ENCODE measurements at regions not wholly inside any gene's neighbourhood (a gene's known extent, or its start where the extent isn't known, plus 50 kb on each side); places are given as distances from the start of the nearest gene placed in this dataset.

DNA sequence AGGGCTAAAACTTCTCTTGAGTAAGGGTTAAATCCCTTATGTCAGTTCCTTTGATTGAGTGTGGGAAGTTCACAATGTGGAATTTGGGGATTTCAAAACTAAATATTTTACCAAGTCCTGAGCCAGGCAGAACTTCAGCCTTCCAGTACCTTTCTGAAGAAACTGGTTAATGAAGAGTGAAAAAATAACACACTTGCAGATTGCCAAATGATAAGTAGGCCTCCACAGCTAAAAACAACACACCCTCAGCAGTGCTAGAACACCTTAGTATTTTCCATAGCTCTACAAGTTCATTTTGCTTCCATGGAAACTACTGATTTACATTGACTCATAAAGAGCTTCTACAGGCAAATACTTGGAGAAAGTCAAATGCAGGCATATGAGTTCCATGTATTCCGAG, 326.8 kb downstream of the ZNF674 start:
- TF ChIP-seq, protein P1, sequence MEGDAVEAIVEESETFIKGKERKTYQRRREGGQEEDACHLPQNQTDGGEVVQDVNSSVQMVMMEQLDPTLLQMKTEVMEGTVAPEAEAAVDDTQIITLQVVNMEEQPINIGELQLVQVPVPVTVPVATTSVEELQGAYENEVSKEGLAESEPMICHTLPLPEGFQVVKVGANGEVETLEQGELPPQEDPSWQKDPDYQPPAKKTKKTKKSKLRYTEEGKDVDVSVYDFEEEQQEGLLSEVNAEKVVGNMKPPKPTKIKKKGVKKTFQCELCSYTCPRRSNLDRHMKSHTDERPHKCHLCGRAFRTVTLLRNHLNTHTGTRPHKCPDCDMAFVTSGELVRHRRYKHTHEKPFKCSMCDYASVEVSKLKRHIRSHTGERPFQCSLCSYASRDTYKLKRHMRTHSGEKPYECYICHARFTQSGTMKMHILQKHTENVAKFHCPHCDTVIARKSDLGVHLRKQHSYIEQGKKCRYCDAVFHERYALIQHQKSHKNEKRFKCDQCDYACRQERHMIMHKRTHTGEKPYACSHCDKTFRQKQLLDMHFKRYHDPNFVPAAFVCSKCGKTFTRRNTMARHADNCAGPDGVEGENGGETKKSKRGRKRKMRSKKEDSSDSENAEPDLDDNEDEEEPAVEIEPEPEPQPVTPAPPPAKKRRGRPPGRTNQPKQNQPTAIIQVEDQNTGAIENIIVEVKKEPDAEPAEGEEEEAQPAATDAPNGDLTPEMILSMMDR (IDR thresholded peaks at IDR 0.05), result no peak
- Mint-ChIP-seq H3K4me1 (no peaks in the 10 kb centered on the region), H3K9me3 (peaks cover 30% of the 10 kb centered on the region), H3K27ac (no peak overlapping the region), H3K27me3 (ENCODE audit: low read depth, poor library complexity) (no peaks in the 10 kb centered on the region), H3K4me3 (no peak overlapping the region), H3K36me3 (ENCODE audit: low read depth) (no peaks in the 10 kb centered on the region)
- DNase-seq, result no peak

DNA sequence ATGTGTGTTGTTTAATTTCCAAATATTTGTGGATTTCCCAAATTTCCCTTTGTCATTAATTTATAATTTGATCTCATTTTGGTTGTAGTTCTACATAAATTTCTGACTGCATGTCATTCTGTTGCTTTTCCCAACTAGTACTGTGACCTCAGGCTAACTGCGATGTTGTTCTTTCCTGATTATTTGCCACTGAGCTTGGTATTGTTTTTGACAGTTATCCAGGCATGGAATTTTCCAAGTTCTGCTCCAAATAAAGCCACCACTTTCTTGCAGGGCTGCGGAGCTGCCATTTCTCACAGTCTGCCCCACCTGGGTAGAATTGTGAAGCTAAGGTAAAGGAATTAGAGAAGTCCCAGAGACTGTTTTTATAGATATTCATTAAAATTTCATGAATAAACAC, 328.8 kb downstream of the ZNF674 start:
- TF ChIP-seq, protein P1 (IDR thresholded peaks at IDR 0.05), result no peak
- Mint-ChIP-seq H3K9me3 (peaks cover 21% of the 10 kb centered on the region), H3K4me3 (no peak overlapping the region), H3K27ac (no peak overlapping the region), H3K27me3 (ENCODE audit: low read depth, poor library complexity) (no peaks in the 10 kb centered on the region), H3K4me1 (no peaks in the 10 kb centered on the region), H3K36me3 (ENCODE audit: low read depth) (no peaks in the 10 kb centered on the region)
- no peak for DNase-seq

DNA sequence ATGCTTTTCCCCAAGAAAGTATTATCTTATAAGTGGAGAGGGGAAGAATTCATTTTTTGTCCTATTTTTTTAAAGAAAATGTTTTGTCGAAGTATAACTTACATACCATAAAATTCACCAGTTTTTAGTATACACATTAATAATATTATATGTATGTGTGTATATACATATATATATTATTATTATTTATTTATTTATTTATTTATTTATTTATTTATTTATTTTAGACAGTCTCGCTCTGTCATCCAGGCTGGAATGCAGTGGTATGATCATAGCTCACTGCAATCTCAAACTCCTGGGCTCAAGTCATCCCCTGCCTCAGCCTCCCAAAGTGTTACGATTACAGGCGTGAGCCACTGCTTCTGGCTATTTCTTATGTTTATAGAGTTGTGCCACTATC, 334.1 kb downstream of the ZNF674 start:
- H3K27me3 Mint-ChIP-seq (ENCODE audit: low read depth, poor library complexity), result peaks cover 7% of the 10 kb centered on the region
- no peak for DNase-seq
- peaks cover 22% of the 10 kb centered on the region for H3K9me3 Mint-ChIP-seq
- H3K36me3 Mint-ChIP-seq (ENCODE audit: low read depth), result no peaks in the 10 kb centered on the region
- no peak overlapping the region for H3K27ac Mint-ChIP-seq
- TF ChIP-seq, protein P1 (IDR thresholded peaks at IDR 0.05), result no peak
- H3K4me1 Mint-ChIP-seq, result no peaks in the 10 kb centered on the region
- no peak overlapping the region for H3K4me3 Mint-ChIP-seq

DNA sequence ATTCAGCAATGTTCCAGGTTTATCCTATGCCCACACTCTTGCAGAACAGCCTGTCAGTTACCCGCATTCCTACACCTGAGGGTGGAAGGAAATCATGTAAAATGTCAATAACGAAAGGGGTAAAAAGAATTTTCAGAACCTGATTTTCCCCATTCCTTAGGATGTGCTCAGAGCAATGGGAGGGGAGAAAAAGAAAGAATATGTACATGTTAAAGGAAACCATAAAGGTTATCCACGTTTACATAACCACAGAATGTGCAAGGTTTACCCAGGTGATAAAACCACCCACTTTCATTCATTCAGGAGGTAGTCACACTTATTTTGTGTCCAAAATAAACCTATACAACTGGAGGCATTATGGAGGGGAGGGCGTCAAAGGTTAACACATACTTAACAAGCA, 335.5 kb downstream of the ZNF674 start:
- DNase-seq, result no peak
- Mint-ChIP-seq H3K4me3 (no peak overlapping the region), H3K9me3 (peaks cover 22% of the 10 kb centered on the region), H3K27ac (no peak overlapping the region), H3K27me3 (ENCODE audit: low read depth, poor library complexity) (peaks cover 7% of the 10 kb centered on the region), H3K36me3 (ENCODE audit: low read depth) (no peaks in the 10 kb centered on the region), H3K4me1 (no peaks in the 10 kb centered on the region)
- TF ChIP-seq, protein P1 (IDR thresholded peaks at IDR 0.05), result no peak

DNA sequence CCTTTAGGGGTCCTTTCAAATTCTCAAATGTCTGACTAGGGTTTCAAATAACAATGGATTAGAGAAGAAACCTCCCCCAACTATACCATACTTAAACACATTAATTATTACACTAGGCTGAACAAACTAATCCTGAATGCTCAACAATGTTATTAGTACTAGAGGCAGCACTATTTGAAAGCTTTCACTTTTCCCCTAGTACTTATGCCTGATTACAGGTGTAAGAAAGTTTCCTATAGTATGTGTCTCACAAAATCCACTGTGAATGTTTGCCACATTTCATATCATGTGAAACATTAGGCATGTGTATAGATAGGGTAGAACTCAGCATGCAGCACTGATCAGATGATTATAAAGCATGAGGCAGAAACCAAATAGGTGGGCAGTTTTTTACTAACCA, 336.2 kb downstream of the ZNF674 start:
- peaks cover 21% of the 10 kb centered on the region for H3K9me3 Mint-ChIP-seq
- H3K27me3 Mint-ChIP-seq (ENCODE audit: low read depth, poor library complexity), result peaks cover 7% of the 10 kb centered on the region
- TF ChIP-seq, protein P1 (IDR thresholded peaks at IDR 0.05), result no peak
- no peaks in the 10 kb centered on the region for H3K36me3 Mint-ChIP-seq (ENCODE audit: low read depth)
- DNase-seq, result no peak
- no peak overlapping the region for H3K4me3 Mint-ChIP-seq
- H3K4me1 Mint-ChIP-seq, result no peaks in the 10 kb centered on the region
- no peak overlapping the region for H3K27ac Mint-ChIP-seq

DNA sequence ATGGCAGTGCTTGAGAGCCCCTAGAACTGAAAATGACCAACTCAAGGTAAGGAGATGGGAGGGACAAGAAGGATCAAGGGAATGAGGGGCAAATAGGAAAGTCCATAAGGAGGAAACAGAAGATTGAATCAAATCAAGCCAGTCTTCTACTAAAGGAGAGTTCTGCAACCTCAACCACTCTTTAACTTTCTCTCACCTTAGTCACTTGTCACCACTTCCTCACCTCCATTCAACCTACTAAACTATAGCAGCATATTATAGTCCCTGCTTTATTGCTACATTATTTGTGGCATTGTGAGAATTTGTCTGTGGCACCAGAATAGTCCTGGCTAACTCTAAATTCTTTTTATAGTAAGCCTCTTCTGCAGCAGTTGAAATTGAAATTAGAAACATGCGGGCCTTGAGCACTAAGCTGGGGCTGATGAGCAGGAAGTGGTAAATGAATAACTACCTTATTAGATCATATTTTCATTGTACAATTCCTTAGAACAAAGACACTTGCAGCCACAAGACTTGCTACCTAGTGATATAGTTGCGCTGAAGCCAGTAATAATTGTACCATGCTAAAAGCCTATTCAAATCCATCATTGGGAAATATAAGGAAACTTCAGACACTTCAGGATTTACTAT, 336.9 kb downstream of the ZNF674 start:
- Mint-ChIP-seq H3K36me3 (ENCODE audit: low read depth) (no peaks in the 10 kb centered on the region), H3K9me3 (peaks cover 14% of the 10 kb centered on the region), H3K4me3 (no peak overlapping the region), H3K27ac (no peak overlapping the region), H3K4me1 (peaks cover 2% of the 10 kb centered on the region), H3K27me3 (ENCODE audit: low read depth, poor library complexity) (peaks cover 7% of the 10 kb centered on the region)
- TF ChIP-seq, protein P1 (IDR thresholded peaks at IDR 0.05), result no peak
- no peak for DNase-seq
